B cell (primary cell): ENCODE measurements at regions not wholly inside any gene's neighbourhood (a gene's known extent, or its start where the extent isn't known, plus 50 kb on each side); places are given as distances from the start of the nearest gene placed in this dataset.

ENCODE experiments used
- CTCF ChIP-seq: fragments of 200-600 bp; IDR thresholded peaks from one replicate; pipeline ENCODE4 v1.8.0; 2022; ENCODE audit warnings: antibody characterized with exemption, mild to moderate bottlenecking
- EZH2 ChIP-seq: IDR thresholded peaks from 2 replicates; pipeline ENCODE4 v1.6.1; 2012; ENCODE audit warnings: borderline replicate concordance, low read depth, mild to moderate bottlenecking, moderate library complexity, low read length; ENCODE audit not compliant: insufficient read depth, poor library complexity, severe bottlenecking

GRCh38 chr20:11698124-11698523, 219.6 kb upstream of the BTBD3 start:
- no peak for TF ChIP-seq CTCF
- no peak for TF ChIP-seq EZH2
